KMS-11 (cell line): ENCODE measurements at regions not wholly inside any gene's neighbourhood (a gene's known extent, or its start where the extent isn't known, plus 50 kb on each side); places are given as distances from the start of the nearest gene placed in this dataset.
"Not testable (repeated sequence)": the region's sequence is repeated elsewhere in the genome, so short reads cannot be mapped to it uniquely, and the experiment has no call there.

Experiments used
- H2AFZ ChIP-seq: fragments of 200-600 bp; sonication (generic); 2 replicates; pipeline ENCODE4 v1.6.1; 2016; ENCODE audit warnings: antibody characterized with exemption, mixed run types, low read depth
- H3K27ac ChIP-seq: fragments of 200-600 bp; sonication (generic); 2 replicates; pipeline ENCODE4 v1.6.1; 2016; ENCODE audit warnings: mild to moderate bottlenecking, mixed run types
- H3K27me3 ChIP-seq: fragments of 200-600 bp; sonication (generic); 2 replicates; pipeline ENCODE4 v1.6.1; 2017; ENCODE audit warnings: mild to moderate bottlenecking, low read depth, mixed run types, moderate library complexity; ENCODE audit not compliant: insufficient read depth
- H3K36me3 ChIP-seq: fragments of 200-600 bp; sonication (generic); 2 replicates; pipeline ENCODE4 v1.6.1; 2017; ENCODE audit warnings: mild to moderate bottlenecking, mixed run types; ENCODE audit not compliant: insufficient read depth
- H3K4me1 ChIP-seq: fragments of 200-600 bp; sonication (generic); 2 replicates; pipeline ENCODE4 v1.6.1; 2016; ENCODE audit warnings: mild to moderate bottlenecking, low read depth, mixed run types; ENCODE audit not compliant: poor library complexity, severe bottlenecking
- H3K4me2 ChIP-seq: fragments of 200-600 bp; sonication (generic); 2 replicates; pipeline ENCODE4 v1.7.0; 2016; ENCODE audit warnings: mild to moderate bottlenecking, mixed run types
- H3K4me3 ChIP-seq: fragments of 200-600 bp; sonication (generic); IDR thresholded peaks from 2 replicates; pipeline ENCODE4 v1.6.1; 2017; ENCODE audit warnings: low read depth, low read length, mixed read lengths; ENCODE audit not compliant: insufficient read depth
- H3K79me2 ChIP-seq: fragments of 200-600 bp; sonication (generic); 2 replicates; pipeline ENCODE4 v1.6.1; 2016; ENCODE audit warnings: low read depth, mixed run types; ENCODE audit not compliant: insufficient read depth
- H3K9ac ChIP-seq: fragments of 200-600 bp; sonication (generic); 2 replicates; pipeline ENCODE4 v1.6.1; 2016; ENCODE audit warnings: mild to moderate bottlenecking, mixed run types
- H4K20me1 ChIP-seq: fragments of 200-600 bp; sonication (generic); 2 replicates; pipeline ENCODE4 v1.6.1; 2016; ENCODE audit warnings: mild to moderate bottlenecking, mixed run types; ENCODE audit not compliant: insufficient read depth
- CTCF ChIP-seq: fragments of 200-600 bp; sonication (generic); conservative IDR thresholded peaks from 2 replicates; pipeline ENCODE4 v1.6.1; 2017; ENCODE audit warnings: low read depth, mild to moderate bottlenecking, antibody characterized with exemption, low read length, moderate library complexity, mixed read lengths

GRCh38 chr9:102941868-102942267, 53.3 kb upstream of the CYLC2 start:
- Histone ChIP-seq H3K27me3 (no peaks in the 10 kb centered on the region), H3K4me2 (no peak overlapping the region), H3K27ac (no peak overlapping the region), H2AFZ (no peak overlapping the region), H3K36me3 (no peaks in the 10 kb centered on the region), H4K20me1 (no peaks in the 10 kb centered on the region), H3K79me2 (no peaks in the 10 kb centered on the region), H3K4me3 (no peak overlapping the region), H3K4me1 (no peaks in the 10 kb centered on the region), H3K9ac (no peak overlapping the region)
- no peak for TF ChIP-seq CTCF

- H3K27me3 ChIP-seq, result no peaks in the 10 kb centered on the region
- H3K4me1 ChIP-seq, result no peaks in the 10 kb centered on the region
- no peaks in the 10 kb centered on the region for H3K79me2 ChIP-seq
- no peak overlapping the region for H3K27ac ChIP-seq
- H3K9ac ChIP-seq, result no peak overlapping the region
- H3K4me2 ChIP-seq, result no peak overlapping the region
- no peak overlapping the region for H3K4me3 ChIP-seq
- no peaks in the 10 kb centered on the region for H4K20me1 ChIP-seq
- H2AFZ ChIP-seq, result no peak overlapping the region
- no peaks in the 10 kb centered on the region for H3K36me3 ChIP-seq
- TF ChIP-seq CTCF, result no peak
Measured at GRCh38 chr9:102922526-102922925, 72.6 kb upstream of the CYLC2 start.

- no peak overlapping the region for H3K4me3 ChIP-seq
- no peak overlapping the region for H3K4me2 ChIP-seq
- H3K27me3 ChIP-seq, result no peaks in the 10 kb centered on the region
- H3K36me3 ChIP-seq, result no peaks in the 10 kb centered on the region
- no peaks in the 10 kb centered on the region for H3K79me2 ChIP-seq
- no peak overlapping the region for H2AFZ ChIP-seq
- H3K27ac ChIP-seq, result no peak overlapping the region
- no peaks in the 10 kb centered on the region for H3K4me1 ChIP-seq
- no peak overlapping the region for H3K9ac ChIP-seq
- no peaks in the 10 kb centered on the region for H4K20me1 ChIP-seq
- no peak for TF ChIP-seq CTCF
Measured at GRCh38 chr9:102911185-102911584, 83.9 kb upstream of the CYLC2 start.

- not testable (repeated sequence) for H3K9ac ChIP-seq, H3K79me2 ChIP-seq, H3K27me3 ChIP-seq, H2AFZ ChIP-seq, H3K4me3 ChIP-seq, H3K36me3 ChIP-seq, H3K4me1 ChIP-seq, H3K4me2 ChIP-seq, H3K27ac ChIP-seq, H4K20me1 ChIP-seq
Measured at GRCh38 chr9:102905795-102906194, 89.3 kb upstream of the CYLC2 start.

- H3K79me2 ChIP-seq, result no peaks in the 10 kb centered on the region
- H2AFZ ChIP-seq, result no peak overlapping the region
- TF ChIP-seq CTCF, result no peak
- H3K9ac ChIP-seq, result no peak overlapping the region
- H4K20me1 ChIP-seq, result no peaks in the 10 kb centered on the region
- no peak overlapping the region for H3K4me3 ChIP-seq
- no peaks in the 10 kb centered on the region for H3K27me3 ChIP-seq
- H3K36me3 ChIP-seq, result no peaks in the 10 kb centered on the region
- H3K27ac ChIP-seq, result no peak overlapping the region
- no peaks in the 10 kb centered on the region for H3K4me1 ChIP-seq
- no peak overlapping the region for H3K4me2 ChIP-seq
Measured at GRCh38 chr9:102892025-102892424, 103.1 kb upstream of the CYLC2 start.

GRCh38 chr9:102888747-102889146, 106.4 kb upstream of the CYLC2 start:
- H4K20me1 ChIP-seq, H3K9ac ChIP-seq, H2AFZ ChIP-seq, H3K4me1 ChIP-seq, H3K36me3 ChIP-seq, H3K79me2 ChIP-seq, H3K27ac ChIP-seq, H3K27me3 ChIP-seq, H3K4me3 ChIP-seq, H3K4me2 ChIP-seq: not testable (repeated sequence)
